ENCODE measurements at regions not wholly inside any gene's neighbourhood (a gene's known extent, or its start where the extent isn't known, plus 50 kb on each side); places are given as distances from the start of the nearest gene placed in this dataset.

DNA sequence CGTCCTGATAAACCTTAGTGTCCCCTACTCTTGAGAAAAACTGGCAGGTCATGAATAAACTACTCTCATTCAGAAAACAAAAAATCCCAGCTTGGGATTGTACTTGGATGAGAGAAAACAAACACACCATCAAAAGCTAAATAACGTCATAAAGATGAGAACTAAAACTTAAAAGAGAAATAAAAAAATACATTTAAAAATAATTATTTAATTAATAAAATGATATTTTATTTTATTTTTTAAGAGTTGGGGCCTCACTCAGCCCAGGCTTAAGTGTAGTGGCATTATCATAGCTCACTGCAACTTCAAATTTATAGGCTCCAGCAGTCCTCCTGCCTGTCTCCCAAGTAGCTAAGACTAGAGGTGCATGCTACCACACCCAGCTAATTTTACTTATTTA, 125.4 kb upstream of the CA10 start:
- no peak for DNase-seq
- intact Hi-C loops (cut with DNase I) = no loop called here
- 43 to 60% methylated on average over 2 of the region's 2 CpGs for WGBS, 2 donors
- Histone ChIP-seq H3K4me1 (no peaks in the 10 kb centered on the region), H3K27me3 (no peaks in the 10 kb centered on the region), H3K36me3 (no peaks in the 10 kb centered on the region), H3K9me3 (no peaks in the 10 kb centered on the region), H3K4me3 (no peak overlapping the region), H3K27ac (no peak overlapping the region)
- TF ChIP-seq POLR2A (IDR thresholded peaks at IDR 0.05) = no peak
- TF ChIP-seq, protein P1, sequence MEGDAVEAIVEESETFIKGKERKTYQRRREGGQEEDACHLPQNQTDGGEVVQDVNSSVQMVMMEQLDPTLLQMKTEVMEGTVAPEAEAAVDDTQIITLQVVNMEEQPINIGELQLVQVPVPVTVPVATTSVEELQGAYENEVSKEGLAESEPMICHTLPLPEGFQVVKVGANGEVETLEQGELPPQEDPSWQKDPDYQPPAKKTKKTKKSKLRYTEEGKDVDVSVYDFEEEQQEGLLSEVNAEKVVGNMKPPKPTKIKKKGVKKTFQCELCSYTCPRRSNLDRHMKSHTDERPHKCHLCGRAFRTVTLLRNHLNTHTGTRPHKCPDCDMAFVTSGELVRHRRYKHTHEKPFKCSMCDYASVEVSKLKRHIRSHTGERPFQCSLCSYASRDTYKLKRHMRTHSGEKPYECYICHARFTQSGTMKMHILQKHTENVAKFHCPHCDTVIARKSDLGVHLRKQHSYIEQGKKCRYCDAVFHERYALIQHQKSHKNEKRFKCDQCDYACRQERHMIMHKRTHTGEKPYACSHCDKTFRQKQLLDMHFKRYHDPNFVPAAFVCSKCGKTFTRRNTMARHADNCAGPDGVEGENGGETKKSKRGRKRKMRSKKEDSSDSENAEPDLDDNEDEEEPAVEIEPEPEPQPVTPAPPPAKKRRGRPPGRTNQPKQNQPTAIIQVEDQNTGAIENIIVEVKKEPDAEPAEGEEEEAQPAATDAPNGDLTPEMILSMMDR (IDR thresholded peaks at IDR 0.05) = no peak

DNA sequence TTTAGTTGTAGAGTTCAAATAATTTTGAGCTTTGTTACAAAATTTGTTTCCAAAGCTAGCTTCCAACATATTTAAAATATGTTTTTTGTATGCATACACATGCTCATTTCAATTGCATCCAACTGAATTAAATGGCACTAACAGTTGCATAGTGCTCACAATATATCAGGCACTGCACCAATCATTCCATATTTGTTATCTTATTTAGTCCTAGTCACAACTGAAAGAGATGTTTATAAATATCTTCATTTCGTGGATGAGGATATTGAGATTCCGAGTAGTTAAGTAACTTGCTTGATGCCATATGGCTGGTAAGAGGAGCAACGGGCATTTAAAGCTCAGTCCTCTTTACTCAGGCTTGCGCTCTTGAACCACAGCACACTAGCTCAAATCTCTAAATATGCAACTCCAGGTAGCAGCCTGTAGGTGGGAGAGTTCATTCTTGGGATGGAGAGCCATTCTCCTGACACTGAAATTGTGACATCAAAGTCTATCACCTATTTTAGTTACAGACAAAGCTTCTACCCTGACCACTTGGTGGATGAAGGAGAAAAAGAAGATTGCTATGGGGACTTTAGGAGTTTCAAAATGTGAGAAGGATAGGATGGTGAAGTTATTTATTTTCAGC, 118.0 kb upstream of the CA10 start:
- 73 to 74% methylated on average over 4 of the region's 4 CpGs for WGBS, 2 donors
- intact Hi-C loops (cut with DNase I) = no loop called here
- Histone ChIP-seq H3K9me3 (no peaks in the 10 kb centered on the region), H3K27ac (no peak overlapping the region), H3K4me3 (no peak overlapping the region), H3K27me3 (no peaks in the 10 kb centered on the region), H3K36me3 (no peaks in the 10 kb centered on the region), H3K4me1 (no peaks in the 10 kb centered on the region)
- DNase-seq = no peak
- TF ChIP-seq POLR2A (IDR thresholded peaks at IDR 0.05) = no peak
- TF ChIP-seq, protein P1 (IDR thresholded peaks at IDR 0.05) = no peak

DNA sequence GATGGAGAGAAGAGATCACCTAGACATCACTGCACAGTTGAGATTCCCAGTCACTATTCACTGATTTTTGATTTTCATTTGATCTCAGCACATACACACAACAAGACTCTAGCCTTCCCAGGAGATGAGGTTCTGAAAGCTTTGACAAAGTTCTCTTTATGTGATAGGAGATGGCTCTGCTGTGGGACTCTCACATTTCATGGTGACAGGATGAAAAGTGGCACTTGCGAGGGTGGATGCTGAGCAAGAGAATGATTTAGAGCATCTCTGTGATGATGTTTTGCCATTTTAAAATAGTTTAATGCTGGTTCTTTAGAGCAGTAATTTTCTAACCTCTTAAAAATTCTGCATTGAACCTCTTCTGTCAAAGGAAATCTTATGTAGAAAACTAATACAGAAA, 113.3 kb upstream of the CA10 start:
- no peaks in the 10 kb centered on the region for H3K9me3 ChIP-seq
- no peak overlapping the region for H3K27ac ChIP-seq
- intact Hi-C loops (cut with DNase I) = no loop called here
- DNase-seq = no peak
- TF ChIP-seq POLR2A (IDR thresholded peaks at IDR 0.05) = no peak
- TF ChIP-seq, protein P1 (IDR thresholded peaks at IDR 0.05) = no peak
- H3K36me3 ChIP-seq = no peaks in the 10 kb centered on the region
- H3K27me3 ChIP-seq = no peaks in the 10 kb centered on the region
- no peak overlapping the region for H3K4me3 ChIP-seq
- WGBS, 2 donors = 75 to 93% methylated on average over 1 of the region's 1 CpG
- no peaks in the 10 kb centered on the region for H3K4me1 ChIP-seq

DNA sequence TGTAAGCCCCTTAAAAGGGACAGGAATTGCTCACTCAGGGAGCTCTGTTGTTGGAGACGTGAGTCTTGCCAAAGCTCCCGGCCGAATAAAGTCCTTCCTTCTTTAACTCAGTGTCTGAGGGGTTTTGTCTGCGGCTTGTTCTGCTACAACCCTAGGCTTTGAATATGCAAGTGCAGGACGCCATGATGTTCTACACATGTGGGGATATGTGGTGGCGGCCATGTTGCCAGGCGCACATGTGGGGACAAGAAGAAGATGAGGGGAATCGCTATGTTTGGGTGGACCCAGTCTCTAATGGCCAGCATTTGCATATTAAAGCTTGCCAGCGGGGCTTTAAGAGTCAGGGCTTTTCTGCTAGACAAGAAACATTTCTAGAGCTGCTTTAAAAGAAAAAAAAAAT, 96.8 kb upstream of the CA10 start:
- WGBS, 2 donors = 77 to 84% methylated on average over 9 of the region's 9 CpGs
- Histone ChIP-seq H3K27me3 (no peaks in the 10 kb centered on the region), H3K27ac (no peak overlapping the region), H3K9me3 (no peaks in the 10 kb centered on the region), H3K4me1 (no peaks in the 10 kb centered on the region), H3K36me3 (no peaks in the 10 kb centered on the region), H3K4me3 (no peak overlapping the region)
- TF ChIP-seq, protein P1 (IDR thresholded peaks at IDR 0.05) = no peak
- TF ChIP-seq POLR2A (IDR thresholded peaks at IDR 0.05) = no peak
- intact Hi-C loops (cut with DNase I) = no loop called here
- DNase-seq = no peak

DNA sequence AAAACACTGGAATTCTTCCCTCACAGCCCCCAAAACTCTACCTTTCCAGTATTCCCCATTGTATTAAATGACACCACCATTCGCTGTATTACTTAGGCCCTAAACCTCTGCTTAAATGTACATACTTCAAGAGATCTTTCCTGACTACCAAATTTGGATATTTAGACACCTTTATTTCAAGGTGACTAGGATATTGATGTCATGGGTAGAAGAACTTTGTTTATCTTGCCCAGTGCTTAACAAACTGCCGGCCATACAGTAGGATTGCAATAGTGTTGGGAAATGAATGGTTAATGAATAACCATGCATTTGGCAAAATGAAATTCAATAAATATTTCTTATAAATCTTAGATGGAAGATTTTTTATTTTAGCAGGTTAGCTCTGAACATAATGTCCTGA, 86.2 kb upstream of the CA10 start:
- Histone ChIP-seq H3K9me3 (no peaks in the 10 kb centered on the region), H3K27ac (no peak overlapping the region), H3K27me3 (no peaks in the 10 kb centered on the region), H3K4me3 (no peak overlapping the region), H3K36me3 (no peaks in the 10 kb centered on the region), H3K4me1 (no peaks in the 10 kb centered on the region)
- DNase-seq = no peak
- TF ChIP-seq, protein P1 (IDR thresholded peaks at IDR 0.05) = no peak
- no peak for TF ChIP-seq POLR2A (IDR thresholded peaks at IDR 0.05)
- intact Hi-C loops (cut with DNase I) = no loop called here
- 81 to 85% methylated on average over 2 of the region's 2 CpGs for WGBS, 2 donors

Data from esophagus squamous epithelium (tissue), 5 donors.